CD4-positive, alpha-beta memory T cell (primary cell): ENCODE measurements at regions not wholly inside any gene's neighbourhood (a gene's known extent, or its start where the extent isn't known, plus 50 kb on each side); places are given as distances from the start of the nearest gene placed in this dataset.

Source experiments
- CTCF ChIA-PET: fragments of 350-600 bp; sonication (Branson Sonifier 250); formaldehyde crosslinking; loops from one replicate; lab custom pipeline; 2021; ENCODE audit warnings: inconsistent platforms; ENCODE audit not compliant: partially characterized antibody; lab: Charles Lee
- POLR2A ChIA-PET: fragments of 350-600 bp; sonication (Branson Sonifier 250); formaldehyde crosslinking; loops from one replicate; lab custom pipeline; 2021; ENCODE audit not compliant: partially characterized antibody; lab: Charles Lee
- DNase-seq, 5 donors: peaks; one replicate each; pipeline versions ENCODE4 v3.0.0 to v3.0.0-alpha.2; 2020 to 2022; ENCODE audit warnings: mixed read lengths in 1 of 5
- H3K27ac ChIP-seq: one replicate; pipeline ENCODE4 v1.7.0; 2013; ENCODE audit warnings: low read depth, low read length
- H3K27me3 ChIP-seq: 2 replicates; pipeline ENCODE4 v1.7.0; 2013; ENCODE audit warnings: mild to moderate bottlenecking, low read length, moderate library complexity; ENCODE audit not compliant: insufficient read depth
- H3K36me3 ChIP-seq: 2 replicates; pipeline ENCODE4 v1.7.0; 2013; ENCODE audit warnings: mild to moderate bottlenecking, low read length, moderate library complexity; ENCODE audit not compliant: insufficient read depth
- H3K4me1 ChIP-seq: 2 replicates; pipeline ENCODE4 v1.7.0; 2013; ENCODE audit warnings: mild to moderate bottlenecking, low read length, moderate library complexity; ENCODE audit not compliant: insufficient read depth
- H3K4me3 ChIP-seq, 2 donors: one replicate each; pipeline ENCODE4 v1.7.0; 2013; ENCODE audit warnings: low read length in 2 of 2, mild to moderate bottlenecking in 1 of 2
- H3K9me3 ChIP-seq, 2 donors: one replicate each; pipeline ENCODE4 v1.7.0; 2013; ENCODE audit warnings: low read length in 2 of 2, control low read depth in 1 of 2; ENCODE audit not compliant: control insufficient read depth in 1 of 2
- H3K27ac Mint-ChIP-seq, 7 donors: one replicate each; pipeline ENCODE4 v1.8.0; 2020 to 2021; ENCODE audit warnings: mixed read lengths in 7 of 7, mild to moderate bottlenecking in 6 of 7, inconsistent platforms in 3 of 7, moderate library complexity in 3 of 7
- H3K27me3 Mint-ChIP-seq, 2 donors: one replicate each; pipeline ENCODE4 v1.8.0; 2020 to 2021; ENCODE audit warnings: mixed read lengths in 2 of 2
- H3K36me3 Mint-ChIP-seq, 2 donors: one replicate each; pipeline ENCODE4 v1.8.0; 2020 to 2021; ENCODE audit warnings: mixed read lengths in 2 of 2, inconsistent platforms in 1 of 2, mild to moderate bottlenecking in 1 of 2
- H3K4me1 Mint-ChIP-seq, 4 donors: one replicate each; pipeline ENCODE4 v1.8.0; 2020 to 2021; ENCODE audit warnings: mixed read lengths in 4 of 4, mild to moderate bottlenecking in 1 of 4
- H3K4me3 Mint-ChIP-seq, 8 donors: one replicate each; pipeline ENCODE4 v1.8.0; 2020 to 2021; ENCODE audit warnings: mixed read lengths in 8 of 8, mild to moderate bottlenecking in 7 of 8, moderate library complexity in 6 of 8, inconsistent platforms in 3 of 8
- H3K9me3 Mint-ChIP-seq, 8 donors: one replicate each; pipeline ENCODE4 v1.8.0; 2020 to 2021; ENCODE audit warnings: mixed read lengths in 8 of 8, mild to moderate bottlenecking in 5 of 8, inconsistent platforms in 3 of 8, moderate library complexity in 1 of 8
- intact Hi-C: fragments of 100-400 bp; cut with micrococcal nuclease; formaldehyde crosslinking; loops from one replicate; pipeline ENCODE4 v1.15.1; 2023

DNA sequence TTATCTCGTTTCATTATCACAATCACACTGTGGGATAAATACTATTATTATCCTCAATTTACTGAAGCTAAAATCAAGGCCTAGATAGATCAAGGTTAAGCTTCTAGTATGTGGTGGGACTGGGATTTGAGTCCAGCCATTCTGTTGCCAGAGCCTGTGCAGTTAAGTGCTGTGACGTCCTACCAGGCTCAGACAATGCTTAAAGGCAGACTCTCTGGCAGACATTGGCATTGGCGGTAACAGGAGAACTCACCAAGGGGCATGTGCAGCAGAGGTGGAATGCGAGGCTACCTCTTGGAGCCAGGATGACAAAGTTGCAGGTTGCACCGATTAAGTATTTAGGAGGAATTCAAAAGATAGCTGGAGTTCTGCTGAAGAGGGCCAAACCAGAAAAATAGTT lies 155.6 kb upstream of the IFNG-AS1 start:
- peaks cover under 1 to 17% (median 5%) of the 10 kb centered on the region in 8 donors for H3K9me3 Mint-ChIP-seq
- peaks cover 0 to 3% of the 10 kb centered on the region in 2 donors for H3K27me3 Mint-ChIP-seq
- no peak overlapping the region for H3K4me3 Mint-ChIP-seq
- Histone ChIP-seq H3K27ac (no peak overlapping the region), H3K9me3 (no peaks in the 10 kb centered on the region), H3K4me3 (no peak overlapping the region), H3K36me3 (no peaks in the 10 kb centered on the region), H3K27me3 (no peaks in the 10 kb centered on the region), H3K4me1 (peaks cover 4% of the 10 kb centered on the region)
- DNase-seq: no peak
- H3K4me1 Mint-ChIP-seq: peaks cover 4 to 9% (median 4%) of the 10 kb centered on the region in 4 donors
- ChIA-PET POLR2A (no interaction called here), CTCF (no interaction called here)
- no peaks in the 10 kb centered on the region for H3K36me3 Mint-ChIP-seq
- intact Hi-C loops: no loop called here
- peak overlapping the region in 1 of 7 donors; percentile 6 for H3K27ac Mint-ChIP-seq

DNA sequence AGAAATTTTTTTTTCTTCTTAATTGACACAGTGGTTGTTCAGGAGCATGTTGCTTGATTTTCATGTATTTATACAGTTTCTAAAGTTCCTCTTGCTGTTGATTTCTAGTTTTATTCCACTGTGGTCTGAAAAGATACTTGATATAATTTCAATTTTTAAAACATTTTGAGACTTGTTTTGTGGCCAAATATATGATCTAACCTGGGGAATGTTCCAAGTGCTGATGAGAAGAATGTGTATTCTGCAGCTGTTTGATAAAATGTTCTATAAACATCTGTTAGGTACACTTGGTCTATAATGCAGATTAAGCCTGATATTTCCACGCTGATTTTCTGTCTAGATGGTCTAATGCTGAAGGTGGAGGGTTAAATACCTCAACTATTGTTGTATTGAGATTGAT lies 151.4 kb upstream of the IFNG-AS1 start:
- H3K4me1 ChIP-seq: no peaks in the 10 kb centered on the region
- DNase-seq: no peak
- intact Hi-C loops: no loop called here
- no peaks in the 10 kb centered on the region for H3K36me3 ChIP-seq
- no peak overlapping the region for H3K27ac ChIP-seq
- POLR2A ChIA-PET: no interaction called here
- Mint-ChIP-seq H3K9me3 (peaks cover 4 to 32% (median 14%) of the 10 kb centered on the region in 8 donors), H3K36me3 (peaks cover 0 to 3% of the 10 kb centered on the region in 2 donors), H3K27ac (peak overlapping the region in 1 of 7 donors; percentile 28), H3K4me1 (no peaks in the 10 kb centered on the region), H3K4me3 (no peak overlapping the region), H3K27me3 (peaks cover 0 to 3% of the 10 kb centered on the region in 2 donors)
- H3K9me3 ChIP-seq: no peaks in the 10 kb centered on the region
- no peaks in the 10 kb centered on the region for H3K27me3 ChIP-seq
- no peak overlapping the region for H3K4me3 ChIP-seq
- CTCF ChIA-PET: no interaction called here

DNA sequence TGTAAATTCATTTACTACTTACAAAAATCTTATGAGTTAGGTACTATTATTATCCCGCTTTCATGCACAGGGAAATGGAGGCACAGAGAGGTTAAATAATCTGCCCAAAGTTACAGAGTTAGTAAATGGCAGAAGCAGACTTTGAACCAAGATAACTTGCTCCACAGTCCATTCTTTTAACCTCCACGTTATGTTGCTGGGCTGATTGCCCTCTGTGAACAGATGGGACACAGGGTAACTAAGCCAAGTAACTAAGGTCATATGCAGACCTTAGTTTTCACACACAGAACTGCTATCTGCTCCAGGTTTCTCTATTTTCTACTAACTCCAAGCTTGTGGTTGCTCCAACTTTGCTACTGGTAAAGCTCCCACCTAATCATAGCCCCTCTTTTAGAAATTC lies 147.1 kb upstream of the IFNG-AS1 start:
- DNase-seq: no peak
- CTCF ChIA-PET: no interaction called here
- Mint-ChIP-seq H3K27ac (no peak overlapping the region), H3K36me3 (peaks cover 0 to 3% of the 10 kb centered on the region in 2 donors), H3K4me1 (no peaks in the 10 kb centered on the region), H3K4me3 (no peak overlapping the region), H3K27me3 (no peaks in the 10 kb centered on the region), H3K9me3 (peaks cover 2 to 29% (median 15%) of the 10 kb centered on the region in 8 donors)
- Histone ChIP-seq H3K27ac (no peak overlapping the region), H3K36me3 (no peaks in the 10 kb centered on the region), H3K9me3 (no peaks in the 10 kb centered on the region), H3K4me1 (no peaks in the 10 kb centered on the region), H3K4me3 (no peak overlapping the region), H3K27me3 (no peaks in the 10 kb centered on the region)
- POLR2A ChIA-PET: no interaction called here
- intact Hi-C loops: no loop called here

DNA sequence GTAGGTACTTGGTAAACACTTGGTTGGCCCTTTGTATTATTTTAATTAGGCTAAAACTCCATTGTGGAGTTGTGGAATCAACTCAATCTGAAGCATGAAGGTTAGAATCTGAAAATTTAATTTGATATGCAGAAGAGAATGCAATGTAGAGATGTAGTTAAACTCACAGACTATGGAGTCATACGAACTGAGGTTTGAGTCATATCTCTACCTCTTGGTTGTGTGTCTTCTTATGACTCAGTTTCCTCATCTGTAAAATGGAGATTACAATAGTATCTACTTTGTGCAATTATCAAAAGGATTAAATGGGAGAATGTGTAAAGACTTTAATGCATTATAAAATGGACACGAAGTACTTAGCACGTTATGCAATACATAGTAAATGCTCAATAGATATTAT lies 146.0 kb upstream of the IFNG-AS1 start:
- Mint-ChIP-seq H3K36me3 (peaks cover 0 to 3% of the 10 kb centered on the region in 2 donors), H3K27ac (no peak overlapping the region), H3K9me3 (peaks cover under 1 to 19% (median 13%) of the 10 kb centered on the region in 8 donors), H3K4me3 (no peak overlapping the region), H3K27me3 (no peaks in the 10 kb centered on the region), H3K4me1 (no peaks in the 10 kb centered on the region)
- Histone ChIP-seq H3K9me3 (no peaks in the 10 kb centered on the region), H3K4me1 (no peaks in the 10 kb centered on the region), H3K4me3 (no peak overlapping the region), H3K36me3 (no peaks in the 10 kb centered on the region), H3K27me3 (no peaks in the 10 kb centered on the region), H3K27ac (no peak overlapping the region)
- ChIA-PET POLR2A (no interaction called here), CTCF (no interaction called here)
- intact Hi-C loops: no loop called here
- no peak for DNase-seq

DNA sequence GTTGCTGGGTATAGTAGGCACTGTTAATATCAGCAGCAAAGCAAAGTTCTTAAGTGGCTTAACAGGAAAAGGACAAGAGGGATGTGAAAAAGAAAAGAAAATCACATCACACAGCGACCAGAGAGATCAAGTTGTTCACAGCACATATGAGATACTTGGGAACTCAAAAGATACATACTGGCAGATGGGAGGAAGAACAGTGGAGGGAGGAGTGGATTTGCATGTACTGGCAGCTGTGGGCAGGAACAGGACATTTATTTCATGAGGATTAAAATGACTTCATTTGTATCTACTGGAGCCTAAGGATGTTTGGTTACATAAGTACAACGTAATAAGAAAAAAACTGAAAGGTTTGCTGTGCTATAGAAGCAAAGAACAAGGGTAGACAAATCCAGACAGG lies 136.5 kb upstream of the IFNG-AS1 start:
- no peak overlapping the region for H3K4me3 ChIP-seq
- Mint-ChIP-seq H3K9me3 (peaks cover 0 to 5% (median under 1%) of the 10 kb centered on the region in 8 donors), H3K4me1 (no peaks in the 10 kb centered on the region), H3K4me3 (no peak overlapping the region), H3K36me3 (no peaks in the 10 kb centered on the region), H3K27ac (no peak overlapping the region), H3K27me3 (peaks cover 2 to 5% of the 10 kb centered on the region in 2 donors)
- ChIA-PET POLR2A (no interaction called here), CTCF (no interaction called here)
- no peaks in the 10 kb centered on the region for H3K4me1 ChIP-seq
- H3K27me3 ChIP-seq: no peaks in the 10 kb centered on the region
- intact Hi-C loops: no loop called here
- no peak overlapping the region for H3K27ac ChIP-seq
- no peak for DNase-seq
- no peaks in the 10 kb centered on the region for H3K36me3 ChIP-seq
- H3K9me3 ChIP-seq: no peaks in the 10 kb centered on the region

DNA sequence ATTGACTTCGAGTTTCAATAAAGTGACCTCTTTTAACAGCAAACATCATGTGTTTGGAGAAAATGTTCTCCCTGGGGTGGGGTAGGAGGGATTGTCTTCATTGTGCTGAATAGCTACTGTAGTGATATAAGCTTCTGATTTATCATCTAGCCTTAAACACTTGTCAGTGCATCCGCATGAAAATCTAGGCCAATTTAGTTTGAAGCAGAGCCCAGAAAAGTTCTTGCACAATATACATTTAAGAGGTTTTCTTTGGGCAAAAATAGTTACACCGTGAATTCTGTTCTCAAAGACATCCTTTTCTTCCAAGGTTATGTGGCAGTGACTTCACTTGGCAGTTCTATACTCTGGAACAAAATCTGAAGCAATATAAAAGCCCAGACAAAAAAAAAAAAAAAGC lies 136.0 kb upstream of the IFNG-AS1 start:
- intact Hi-C loops: no loop called here
- Histone ChIP-seq H3K27me3 (no peaks in the 10 kb centered on the region), H3K9me3 (no peaks in the 10 kb centered on the region), H3K36me3 (no peaks in the 10 kb centered on the region), H3K4me1 (no peaks in the 10 kb centered on the region), H3K4me3 (no peak overlapping the region), H3K27ac (no peak overlapping the region)
- Mint-ChIP-seq H3K27ac (no peak overlapping the region), H3K36me3 (no peaks in the 10 kb centered on the region), H3K4me1 (no peaks in the 10 kb centered on the region), H3K9me3 (peaks cover 0 to 5% (median under 1%) of the 10 kb centered on the region in 8 donors), H3K27me3 (peaks cover 2 to 5% of the 10 kb centered on the region in 2 donors), H3K4me3 (no peak overlapping the region)
- ChIA-PET POLR2A (no interaction called here), CTCF (no interaction called here)
- no peak for DNase-seq

DNA sequence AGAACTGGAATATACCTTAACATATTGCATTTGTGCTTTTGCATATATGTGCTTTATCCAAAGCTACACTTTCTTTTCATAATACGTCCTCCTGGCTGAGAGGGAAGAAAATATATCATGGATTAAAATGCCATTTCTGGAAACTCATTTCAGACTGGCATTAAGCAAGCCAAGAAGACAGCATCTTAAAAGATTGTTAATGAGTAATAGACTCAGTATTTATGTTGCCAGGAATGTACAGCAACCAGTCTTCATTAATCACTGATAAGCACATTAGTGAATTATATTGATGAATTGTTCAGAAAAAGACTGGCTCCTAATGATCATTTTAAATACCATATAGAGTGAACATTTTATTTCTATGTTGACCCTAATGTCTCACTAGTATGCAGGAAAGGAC lies 134.9 kb upstream of the IFNG-AS1 start:
- Mint-ChIP-seq H3K4me3 (no peak overlapping the region), H3K36me3 (no peaks in the 10 kb centered on the region), H3K9me3 (peaks cover 0 to 5% (median 0%) of the 10 kb centered on the region in 8 donors), H3K4me1 (no peaks in the 10 kb centered on the region), H3K27ac (no peak overlapping the region), H3K27me3 (peaks cover 2 to 5% of the 10 kb centered on the region in 2 donors)
- H3K27ac ChIP-seq: no peak overlapping the region
- H3K9me3 ChIP-seq: no peaks in the 10 kb centered on the region
- DNase-seq: no peak
- ChIA-PET POLR2A (no interaction called here), CTCF (no interaction called here)
- intact Hi-C loops: no loop called here
- H3K36me3 ChIP-seq: no peaks in the 10 kb centered on the region
- H3K4me3 ChIP-seq: no peak overlapping the region
- H3K27me3 ChIP-seq: no peaks in the 10 kb centered on the region
- H3K4me1 ChIP-seq: no peaks in the 10 kb centered on the region

DNA sequence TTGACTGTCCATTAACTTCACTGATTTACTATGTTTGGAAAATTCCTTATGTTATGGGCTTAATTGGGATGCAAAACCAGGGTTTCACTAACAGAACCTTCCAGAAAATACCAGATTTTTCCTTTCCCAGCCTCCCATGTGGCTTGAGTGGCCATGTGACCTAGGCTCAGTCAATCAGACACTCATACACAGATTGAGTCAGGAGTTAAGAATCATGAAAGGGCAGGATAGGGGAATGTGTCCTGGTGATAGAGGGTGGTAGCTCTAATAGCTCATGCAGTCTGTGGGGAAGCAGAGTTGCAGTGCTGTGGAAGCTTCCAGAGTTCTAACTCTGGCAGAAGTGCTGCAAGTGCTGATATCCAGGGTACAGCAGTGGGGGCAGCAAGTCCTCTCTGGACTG lies 134.1 kb upstream of the IFNG-AS1 start:
- Histone ChIP-seq H3K4me3 (no peak overlapping the region), H3K36me3 (no peaks in the 10 kb centered on the region), H3K27me3 (no peaks in the 10 kb centered on the region), H3K9me3 (no peaks in the 10 kb centered on the region), H3K27ac (no peak overlapping the region), H3K4me1 (no peaks in the 10 kb centered on the region)
- Mint-ChIP-seq H3K27ac (no peak overlapping the region), H3K4me1 (no peaks in the 10 kb centered on the region), H3K4me3 (no peak overlapping the region), H3K9me3 (peaks cover 0 to 4% (median 0%) of the 10 kb centered on the region in 8 donors), H3K27me3 (peaks cover 2 to 5% of the 10 kb centered on the region in 2 donors), H3K36me3 (no peaks in the 10 kb centered on the region)
- no peak for DNase-seq
- intact Hi-C loops: no loop called here
- CTCF ChIA-PET: no interaction called here
- POLR2A ChIA-PET: no interaction called here
